Retinal pigment epithelial cell (primary cell): ENCODE measurements at regions not wholly inside any gene's neighbourhood (a gene's known extent, or its start where the extent isn't known, plus 50 kb on each side); places are given as distances from the start of the nearest gene placed in this dataset.
"Not testable (repeated sequence)": the region's sequence is repeated elsewhere in the genome, so short reads cannot be mapped to it uniquely, and the experiment has no call there.

ENCODE experiments used
- DNase-seq: peaks from one replicate; pipeline ENCODE4 v3.0.0-alpha.2; 2010; ENCODE audit warnings: low read depth
- H3K4me3 ChIP-seq: 2 replicates; pipeline ENCODE4 v1.5.1; 2011; ENCODE audit warnings: mild to moderate bottlenecking, low read length, control low read depth, moderate library complexity
- TF ChIP-seq, protein P1 (sequence below): conservative IDR thresholded peaks from 2 replicates; pipeline ENCODE4 v1.5.1; 2011; ENCODE audit warnings: low read depth, low read length, control low read depth, inconsistent platforms

DNA sequence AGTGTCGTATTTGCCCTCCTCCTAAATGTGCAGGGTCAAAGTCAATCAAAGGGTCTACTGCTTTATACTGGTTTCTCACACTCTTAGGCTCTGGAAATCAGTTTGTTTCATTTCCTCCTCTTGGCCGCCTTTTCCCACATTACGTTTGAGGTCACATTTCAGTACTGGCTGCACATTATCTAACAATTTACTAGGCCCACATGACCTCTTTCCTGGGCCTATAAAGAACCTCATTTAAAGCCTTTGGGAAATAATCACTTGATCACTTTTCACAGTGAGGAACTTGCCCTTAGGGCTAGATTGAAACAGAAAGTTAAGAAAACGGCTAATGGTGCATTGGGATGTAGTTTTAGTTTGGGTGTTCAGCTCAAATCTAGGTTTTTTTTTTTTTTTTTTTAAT is 497.5 kb downstream of the RERGL start:
- TF ChIP-seq, protein P1, sequence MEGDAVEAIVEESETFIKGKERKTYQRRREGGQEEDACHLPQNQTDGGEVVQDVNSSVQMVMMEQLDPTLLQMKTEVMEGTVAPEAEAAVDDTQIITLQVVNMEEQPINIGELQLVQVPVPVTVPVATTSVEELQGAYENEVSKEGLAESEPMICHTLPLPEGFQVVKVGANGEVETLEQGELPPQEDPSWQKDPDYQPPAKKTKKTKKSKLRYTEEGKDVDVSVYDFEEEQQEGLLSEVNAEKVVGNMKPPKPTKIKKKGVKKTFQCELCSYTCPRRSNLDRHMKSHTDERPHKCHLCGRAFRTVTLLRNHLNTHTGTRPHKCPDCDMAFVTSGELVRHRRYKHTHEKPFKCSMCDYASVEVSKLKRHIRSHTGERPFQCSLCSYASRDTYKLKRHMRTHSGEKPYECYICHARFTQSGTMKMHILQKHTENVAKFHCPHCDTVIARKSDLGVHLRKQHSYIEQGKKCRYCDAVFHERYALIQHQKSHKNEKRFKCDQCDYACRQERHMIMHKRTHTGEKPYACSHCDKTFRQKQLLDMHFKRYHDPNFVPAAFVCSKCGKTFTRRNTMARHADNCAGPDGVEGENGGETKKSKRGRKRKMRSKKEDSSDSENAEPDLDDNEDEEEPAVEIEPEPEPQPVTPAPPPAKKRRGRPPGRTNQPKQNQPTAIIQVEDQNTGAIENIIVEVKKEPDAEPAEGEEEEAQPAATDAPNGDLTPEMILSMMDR, result no peak
- no peak for DNase-seq
- H3K4me3 ChIP-seq, result no peak overlapping the region

- no peak overlapping the region for H3K4me3 ChIP-seq
- TF ChIP-seq, protein P1, result no peak
- DNase-seq, result no peak
Observed at GRCh38 chr12:17591005-17591681, 498.9 kb downstream of the RERGL start.

GRCh38 chr12:17588968-17589367 is 501.0 kb downstream of the RERGL start:
- no peak for DNase-seq
- no peak overlapping the region for H3K4me3 ChIP-seq
- TF ChIP-seq, protein P1, result peak; percentile 59

DNA sequence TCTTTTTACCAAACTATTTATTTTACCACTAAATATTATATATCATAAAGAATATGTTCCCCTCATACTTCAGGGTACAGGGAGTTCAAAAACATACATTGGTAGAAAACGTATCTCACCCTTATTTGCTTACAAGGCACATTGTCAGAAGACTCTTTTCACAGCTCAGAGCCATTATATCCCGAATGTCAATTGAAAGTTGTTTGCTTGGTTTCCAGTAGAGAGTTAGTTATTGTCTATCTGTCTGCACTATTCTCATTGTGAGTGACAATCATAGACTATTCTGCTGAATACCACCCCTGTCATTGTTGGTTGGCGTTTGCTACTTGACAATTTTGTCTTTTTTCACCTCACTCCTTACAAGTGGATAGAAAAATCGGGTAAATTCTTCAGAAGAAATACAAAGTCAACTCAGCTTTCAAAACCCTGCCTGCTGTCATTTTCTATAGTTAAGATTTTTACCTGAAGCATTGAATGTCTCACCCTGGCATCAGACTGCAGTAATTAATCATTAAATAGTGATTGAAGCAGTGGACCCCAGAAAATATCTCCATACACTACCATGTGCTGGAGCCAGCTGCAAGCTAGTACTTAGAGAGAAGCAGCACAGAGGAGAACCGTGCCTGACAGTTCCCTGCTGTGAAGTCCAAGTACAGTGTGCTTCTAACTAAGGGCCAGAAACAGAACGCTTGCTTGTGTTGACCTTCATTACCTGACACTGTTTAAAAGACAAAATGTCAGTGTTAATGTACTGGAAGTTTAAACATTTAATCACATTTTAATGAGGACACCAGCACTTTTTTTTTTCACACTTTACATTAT is 510.6 kb downstream of the RERGL start:
- no peak for DNase-seq
- no peak overlapping the region for H3K4me3 ChIP-seq
- TF ChIP-seq, protein P1, result no peak

DNA sequence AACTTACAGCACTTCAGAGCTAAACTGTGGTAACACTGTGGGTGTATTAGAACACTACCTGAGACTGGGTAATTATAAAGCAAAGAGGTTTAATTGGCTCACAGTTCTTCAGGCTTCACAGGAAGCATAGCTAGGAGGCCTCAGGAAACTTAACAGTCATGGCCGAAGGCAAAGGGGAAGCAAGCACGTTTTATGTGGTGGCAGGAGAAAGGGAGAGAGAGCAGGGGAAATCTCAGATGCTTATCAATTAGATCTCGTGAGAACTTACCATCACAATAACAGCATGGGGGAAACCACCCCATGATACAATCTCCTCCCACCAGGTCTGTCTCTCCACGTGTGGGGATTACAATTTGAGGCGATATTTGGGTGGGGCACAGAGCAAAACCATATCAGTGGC is 512.6 kb downstream of the RERGL start:
- no peak for DNase-seq
- TF ChIP-seq, protein P1, result no peak
- H3K4me3 ChIP-seq, result no peak overlapping the region

- TF ChIP-seq, protein P1, result no peak
- no peak for DNase-seq
- no peak overlapping the region for H3K4me3 ChIP-seq
Observed at GRCh38 chr12:17572250-17572649, 517.7 kb downstream of the RERGL start.

GRCh38 chr12:17571047-17571446 is 518.9 kb downstream of the RERGL start:
- TF ChIP-seq, protein P1, result no peak
- H3K4me3 ChIP-seq, result no peak overlapping the region

DNA sequence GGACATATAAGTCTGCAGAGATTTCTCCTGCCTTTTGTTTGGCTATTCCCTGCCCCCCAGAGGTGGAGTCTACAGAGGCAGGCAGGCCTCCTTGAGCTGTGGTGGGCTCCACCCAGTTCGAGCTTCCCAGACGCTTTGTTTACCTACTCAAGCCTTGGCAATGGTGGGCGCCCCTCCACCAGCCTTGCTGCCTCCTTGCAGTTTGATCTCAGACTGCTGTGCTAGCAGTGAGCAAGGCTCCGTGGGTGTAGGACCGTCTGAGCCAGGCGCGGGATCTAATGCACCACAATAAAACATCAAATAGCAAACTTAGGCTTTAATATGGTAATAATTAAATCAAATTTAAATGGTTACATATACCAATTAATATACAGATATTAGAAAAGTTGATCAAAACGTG is 525.4 kb downstream of the RERGL start:
- H3K4me3 ChIP-seq, DNase-seq: not testable (repeated sequence)

More at GRCh38 chr12:17571047-17571446, 518.9 kb downstream of the RERGL start:
- no peak for DNase-seq
